WTC11 (cell line): ENCODE measurements at regions not wholly inside any gene's neighbourhood (a gene's known extent, or its start where the extent isn't known, plus 50 kb on each side); places are given as distances from the start of the nearest gene placed in this dataset.

Experiments
- ATF3 ChIP-seq: sonication (generic); formaldehyde crosslinking; conservative IDR thresholded peaks from 2 replicates; pipeline ENCODE4 v1.8.1; 2022; ENCODE audit warnings: mild to moderate bottlenecking, missing genetic modification reagents
- CBFB ChIP-seq: sonication (generic); formaldehyde crosslinking; IDR thresholded peaks from 2 replicates; pipeline ENCODE4 v1.8.1; 2022; ENCODE audit warnings: mild to moderate bottlenecking, low read depth, missing genetic modification reagents
- CTCF ChIP-seq: fragments of 200-600 bp; IDR thresholded peaks from 2 replicates; pipeline ENCODE4 v1.8.0; 2022; ENCODE audit warnings: antibody characterized with exemption
- JUN ChIP-seq: sonication (generic); formaldehyde crosslinking; IDR thresholded peaks from 2 replicates; pipeline ENCODE4 v1.8.0; 2023; ENCODE audit warnings: mild to moderate bottlenecking, missing genetic modification reagents
- KAT7 ChIP-seq: sonication (generic); formaldehyde crosslinking; IDR thresholded peaks from 2 replicates; pipeline ENCODE4 v1.8.1; 2023; ENCODE audit warnings: missing genetic modification reagents, mild to moderate bottlenecking, borderline replicate concordance
- NFE2L1 ChIP-seq: sonication (generic); formaldehyde crosslinking; IDR thresholded peaks from 2 replicates; pipeline ENCODE4 v1.8.1; 2023; ENCODE audit warnings: missing genetic modification reagents
- TEAD4 ChIP-seq: sonication (generic); formaldehyde crosslinking; IDR thresholded peaks from 2 replicates; pipeline ENCODE4 v1.8.0; 2022; ENCODE audit warnings: mild to moderate bottlenecking, missing genetic modification reagents
- ZNF121 ChIP-seq: sonication (generic); formaldehyde crosslinking; IDR thresholded peaks from 2 replicates; pipeline ENCODE4 v1.8.0; 2023; ENCODE audit warnings: missing genetic modification reagents
- ZNF263 ChIP-seq: sonication (generic); formaldehyde crosslinking; IDR thresholded peaks from 2 replicates; pipeline ENCODE4 v1.8.1; 2022; ENCODE audit warnings: low read depth, mild to moderate bottlenecking, moderate library complexity, missing genetic modification reagents

- no peak for TF ChIP-seq ZNF121
- no peak for TF ChIP-seq ATF3 (CRISPR knock-in tag)
- TF ChIP-seq CTCF: no peak
- TF ChIP-seq TEAD4 (CRISPR knock-in tag): no peak
- no peak for TF ChIP-seq JUN (CRISPR knock-in tag)
- no peak for TF ChIP-seq CBFB (CRISPR knock-in tag)
- no peak for TF ChIP-seq ZNF263
- no peak for TF ChIP-seq KAT7
- TF ChIP-seq NFE2L1 (CRISPR knock-in tag): no peak
These were observed 497.7 kb downstream of the STK39 start for GRCh38 chr2:167749660-167750059.
